Fibroblast of mammary gland (primary cell): ENCODE measurements at regions not wholly inside any gene's neighbourhood (a gene's known extent, or its start where the extent isn't known, plus 50 kb on each side); places are given as distances from the start of the nearest gene placed in this dataset.

ENCODE experiments used
- DNase-seq: peaks from one replicate; pipeline ENCODE4 v3.0.0-alpha.2; 2010; ENCODE audit warnings: low read depth
- H3K4me3 ChIP-seq: 2 replicates; pipeline ENCODE4 v1.5.1; 2011; ENCODE audit warnings: low read depth, mild to moderate bottlenecking, low read length, moderate library complexity; ENCODE audit not compliant: control insufficient read depth
- TF ChIP-seq, protein P1 (sequence below): conservative IDR thresholded peaks from 2 replicates; pipeline ENCODE4 v1.5.1; 2011; ENCODE audit warnings: low read depth, low read length, inconsistent platforms; ENCODE audit not compliant: control insufficient read depth, insufficient read depth

DNA sequence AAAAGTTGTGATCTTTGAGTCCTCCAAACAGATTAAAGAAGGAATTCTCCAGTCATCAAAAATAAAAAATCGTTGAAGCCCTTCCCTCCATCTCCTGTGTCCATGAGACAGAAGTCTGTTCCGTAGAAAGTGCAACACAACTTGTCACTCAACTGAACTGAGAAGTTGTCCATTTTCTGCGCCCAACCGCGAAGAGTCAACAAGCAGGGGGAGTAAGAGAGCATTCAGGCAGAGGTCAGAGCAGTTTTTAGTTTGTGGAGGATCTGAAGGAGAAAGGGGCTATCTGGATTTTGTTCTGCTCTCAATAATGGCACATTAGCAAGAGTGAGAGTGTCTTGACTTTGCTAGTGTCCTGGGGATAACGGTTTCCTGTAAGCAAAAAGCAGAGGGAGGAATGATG lies 303.9 kb downstream of the ICE1 start:
- TF ChIP-seq, protein P1, sequence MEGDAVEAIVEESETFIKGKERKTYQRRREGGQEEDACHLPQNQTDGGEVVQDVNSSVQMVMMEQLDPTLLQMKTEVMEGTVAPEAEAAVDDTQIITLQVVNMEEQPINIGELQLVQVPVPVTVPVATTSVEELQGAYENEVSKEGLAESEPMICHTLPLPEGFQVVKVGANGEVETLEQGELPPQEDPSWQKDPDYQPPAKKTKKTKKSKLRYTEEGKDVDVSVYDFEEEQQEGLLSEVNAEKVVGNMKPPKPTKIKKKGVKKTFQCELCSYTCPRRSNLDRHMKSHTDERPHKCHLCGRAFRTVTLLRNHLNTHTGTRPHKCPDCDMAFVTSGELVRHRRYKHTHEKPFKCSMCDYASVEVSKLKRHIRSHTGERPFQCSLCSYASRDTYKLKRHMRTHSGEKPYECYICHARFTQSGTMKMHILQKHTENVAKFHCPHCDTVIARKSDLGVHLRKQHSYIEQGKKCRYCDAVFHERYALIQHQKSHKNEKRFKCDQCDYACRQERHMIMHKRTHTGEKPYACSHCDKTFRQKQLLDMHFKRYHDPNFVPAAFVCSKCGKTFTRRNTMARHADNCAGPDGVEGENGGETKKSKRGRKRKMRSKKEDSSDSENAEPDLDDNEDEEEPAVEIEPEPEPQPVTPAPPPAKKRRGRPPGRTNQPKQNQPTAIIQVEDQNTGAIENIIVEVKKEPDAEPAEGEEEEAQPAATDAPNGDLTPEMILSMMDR = no peak
- no peak overlapping the region for H3K4me3 ChIP-seq
- no peak for DNase-seq

DNA sequence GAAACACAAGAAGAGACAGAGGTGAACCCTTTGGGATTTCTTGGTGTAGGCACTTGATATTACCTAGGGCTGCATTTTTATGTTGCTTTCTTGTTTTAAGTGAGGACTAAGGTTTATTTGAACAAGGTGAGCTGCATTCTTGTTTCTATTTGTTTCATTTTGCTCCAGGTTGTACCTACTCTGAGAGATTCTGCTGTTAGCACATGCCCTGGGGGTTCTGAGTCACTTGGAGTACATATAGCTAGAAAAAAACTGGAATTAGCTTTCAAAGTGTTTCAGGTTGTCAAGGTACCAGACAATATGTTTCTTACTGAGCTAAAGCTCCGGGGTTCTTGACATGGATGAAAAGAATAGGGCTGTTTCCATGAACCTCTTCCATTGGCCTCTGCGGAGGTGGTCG lies 299.4 kb downstream of the ICE1 start:
- DNase-seq = no peak
- no peak overlapping the region for H3K4me3 ChIP-seq
- TF ChIP-seq, protein P1 = no peak

DNA sequence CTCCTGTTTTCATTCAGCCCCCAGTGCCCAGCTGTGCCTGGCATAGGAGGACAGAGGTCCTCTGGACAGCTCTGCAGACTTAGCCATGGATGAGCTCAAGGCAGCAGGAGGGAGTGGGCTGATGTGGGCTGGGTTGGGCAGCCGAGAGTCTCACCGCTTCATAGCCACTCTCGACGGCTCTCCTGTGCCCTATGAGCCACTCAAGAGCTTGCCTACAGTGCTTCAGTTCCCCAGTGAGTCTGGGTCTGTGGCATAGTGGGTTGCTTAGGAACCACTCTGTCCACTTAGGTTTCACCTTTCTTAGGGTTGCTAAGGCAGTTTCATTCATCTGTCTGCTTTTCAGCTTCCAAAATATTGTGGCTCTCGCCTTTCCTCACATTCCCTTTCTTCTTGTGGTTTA lies 296.8 kb downstream of the ICE1 start:
- TF ChIP-seq, protein P1 = no peak
- no peak for DNase-seq
- H3K4me3 ChIP-seq = no peak overlapping the region

DNA sequence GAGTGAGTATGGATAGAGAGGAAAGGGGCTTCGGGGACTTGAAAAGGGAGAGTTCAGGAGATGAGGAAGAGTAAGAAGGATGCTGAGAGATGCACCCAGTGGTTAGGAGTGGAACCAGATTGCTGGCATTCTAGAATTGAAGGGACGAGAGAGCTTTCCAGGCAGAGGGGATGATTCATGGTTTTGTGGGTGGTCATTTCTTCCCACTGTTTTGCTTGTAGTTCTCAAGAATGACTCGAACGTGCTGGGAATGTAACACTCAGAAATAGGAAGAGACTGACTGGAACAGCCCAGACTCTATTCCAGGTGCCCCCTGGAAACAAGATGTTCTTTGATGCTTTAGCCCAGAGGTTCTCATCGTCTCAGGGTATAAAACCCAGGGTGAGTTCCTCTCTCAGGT lies 294.2 kb downstream of the ICE1 start:
- H3K4me3 ChIP-seq = no peak overlapping the region
- TF ChIP-seq, protein P1 = no peak
- DNase-seq = no peak

DNA sequence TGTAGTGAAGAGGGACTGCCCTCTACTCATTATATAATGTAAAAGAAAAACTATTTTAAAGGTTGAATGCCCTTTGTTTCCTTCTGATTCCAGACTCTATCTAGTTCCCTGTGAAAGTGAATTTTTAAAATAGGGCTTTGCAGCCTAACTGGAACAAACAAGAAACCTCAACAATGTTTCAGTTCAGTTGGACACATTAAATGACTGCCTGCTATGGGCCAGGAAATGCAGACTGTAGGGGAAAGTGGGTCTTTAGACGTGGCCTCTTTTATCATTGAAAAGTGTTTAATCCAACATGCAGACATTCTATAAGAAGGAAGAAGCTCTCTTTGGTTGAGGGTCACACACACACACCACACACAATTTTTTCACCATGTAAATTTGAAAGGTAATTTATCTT lies 289.1 kb downstream of the ICE1 start:
- no peak for DNase-seq
- H3K4me3 ChIP-seq = no peak overlapping the region
- TF ChIP-seq, protein P1 = no peak

DNA sequence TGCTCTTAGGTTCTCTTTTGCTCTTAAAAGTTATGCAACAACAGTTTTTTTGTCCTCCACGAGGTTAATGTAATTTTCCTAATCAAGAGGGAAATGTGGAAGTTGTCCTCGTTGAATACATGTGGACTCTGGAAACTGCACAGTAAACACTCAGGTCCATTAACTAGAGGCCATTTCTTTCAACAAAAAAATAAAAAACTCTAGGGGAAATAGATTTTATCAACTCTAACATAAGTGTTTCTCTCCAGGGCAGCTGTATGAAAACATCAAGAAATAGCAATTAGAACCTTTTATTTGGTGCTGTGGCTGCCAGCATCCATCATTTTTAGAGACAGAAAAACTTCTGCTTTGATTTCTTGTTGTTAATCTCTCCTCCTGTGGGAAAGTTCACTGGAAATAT lies 288.6 kb downstream of the ICE1 start:
- TF ChIP-seq, protein P1 = no peak
- no peak overlapping the region for H3K4me3 ChIP-seq
- no peak for DNase-seq

DNA sequence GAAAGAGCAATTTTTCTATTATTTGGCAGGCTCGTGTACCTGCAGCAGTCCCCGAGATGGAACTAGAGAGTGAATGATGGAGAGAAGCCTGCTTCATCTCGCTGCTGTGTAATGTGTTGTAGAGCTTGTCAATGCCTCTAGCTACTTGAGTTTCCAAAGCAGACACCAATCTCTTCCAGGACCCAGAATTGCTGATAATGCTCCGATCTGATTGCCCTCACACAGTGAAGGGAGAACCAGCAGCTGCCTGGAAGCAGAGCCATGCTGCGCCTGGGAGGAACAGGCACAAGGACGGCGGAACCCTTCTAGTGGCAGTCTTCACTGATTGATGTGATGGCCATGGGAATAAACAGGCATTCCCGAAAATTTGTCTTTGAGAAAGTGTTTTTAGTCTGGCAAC lies 288.0 kb downstream of the ICE1 start:
- TF ChIP-seq, protein P1 = no peak
- no peak overlapping the region for H3K4me3 ChIP-seq
- no peak for DNase-seq
